HFFc6 (cell line): ENCODE measurements at regions not wholly inside any gene's neighbourhood (a gene's known extent, or its start where the extent isn't known, plus 50 kb on each side); places are given as distances from the start of the nearest gene placed in this dataset.
"Not testable (repeated sequence)": the region's sequence is repeated elsewhere in the genome, so short reads cannot be mapped to it uniquely, and the experiment has no call there.

Experiments used
- DNase-seq: peaks from one replicate; pipeline ENCODE4 v3.0.0-alpha.2; 2018
- H3K27ac Mint-ChIP-seq: 2 replicates; pipeline ENCODE4 v1.8.0; 2020; ENCODE audit warnings: mild to moderate bottlenecking, mixed read lengths
- H3K27me3 Mint-ChIP-seq: 2 replicates; pipeline ENCODE4 v1.8.0; 2021; ENCODE audit warnings: mild to moderate bottlenecking, moderate library complexity, mixed read lengths; ENCODE audit not compliant: insufficient read depth
- H3K36me3 Mint-ChIP-seq: 2 replicates; pipeline ENCODE4 v1.8.0; 2021; ENCODE audit warnings: low read depth, mixed read lengths
- H3K4me1 Mint-ChIP-seq: 2 replicates; pipeline ENCODE4 v1.8.0; 2020; ENCODE audit warnings: low read depth, mixed read lengths
- H3K4me3 Mint-ChIP-seq: 2 replicates; pipeline ENCODE4 v1.8.0; 2020; ENCODE audit warnings: mild to moderate bottlenecking, moderate library complexity, mixed read lengths
- H3K9me3 Mint-ChIP-seq: 2 replicates; pipeline ENCODE4 v1.8.0; 2020; ENCODE audit warnings: mild to moderate bottlenecking, mixed read lengths
- CTCF ChIP-seq: fragments of 200-600 bp; sonication (generic); IDR thresholded peaks from 2 replicates; pipeline ENCODE4 v1.5.0; 2021; ENCODE audit warnings: antibody characterized with exemption, mild to moderate bottlenecking

- Mint-ChIP-seq H3K36me3 (no peaks in the 10 kb centered on the region), H3K9me3 (peaks cover 9% of the 10 kb centered on the region; the same call in 1 of the 2 replicates), H3K4me3 (no peak overlapping the region), H3K4me1 (no peaks in the 10 kb centered on the region), H3K27me3 (no peaks in the 10 kb centered on the region), H3K27ac (no peak overlapping the region)
- no peak for DNase-seq
- TF ChIP-seq CTCF: no peak
Observed at GRCh38 chrX:94288972-94289371, 615.0 kb downstream of the FAM133A start.

GRCh38 chrX:94302446-94302845 is 628.4 kb downstream of the FAM133A start:
- Mint-ChIP-seq H3K27ac (no peak overlapping the region), H3K4me1 (no peaks in the 10 kb centered on the region)

GRCh38 chrX:94329182-94329581 is 655.2 kb downstream of the FAM133A start:
- Mint-ChIP-seq H3K27ac (no peak overlapping the region), H3K4me1 (no peaks in the 10 kb centered on the region), H3K27me3 (no peaks in the 10 kb centered on the region), H3K9me3 (no peaks in the 10 kb centered on the region), H3K36me3 (no peaks in the 10 kb centered on the region), H3K4me3 (no peak overlapping the region)
- no peak for TF ChIP-seq CTCF
- DNase-seq: no peak

More at GRCh38 chrX:94302446-94302845, 628.4 kb downstream of the FAM133A start:
- Mint-ChIP-seq H3K4me3 (no peak overlapping the region), H3K36me3 (no peaks in the 10 kb centered on the region), H3K27me3 (no peaks in the 10 kb centered on the region), H3K9me3 (peaks cover 6% of the 10 kb centered on the region; the same call in 1 of the 2 replicates)
- no peak for TF ChIP-seq CTCF
- no peak for DNase-seq

GRCh38 chrX:94341730-94342129 is 667.7 kb downstream of the FAM133A start:
- H3K36me3 Mint-ChIP-seq, H3K27ac Mint-ChIP-seq, H3K27me3 Mint-ChIP-seq, H3K9me3 Mint-ChIP-seq, DNase-seq, H3K4me1 Mint-ChIP-seq: not testable (repeated sequence)
- H3K4me3 Mint-ChIP-seq: peak overlapping the region; percentile 84; the same call in 1 of the 2 replicates

GRCh38 chrX:94361241-94361640 is 687.2 kb downstream of the FAM133A start:
- Mint-ChIP-seq H3K36me3 (no peaks in the 10 kb centered on the region), H3K27me3 (no peaks in the 10 kb centered on the region), H3K9me3 (0 out of 2 replicates have a peak, but pooled peaks cover 5% of the 10 kb centered on the region), H3K27ac (no peak overlapping the region), H3K4me3 (no peak overlapping the region), H3K4me1 (no peaks in the 10 kb centered on the region)
- no peak for DNase-seq
- no peak for TF ChIP-seq CTCF

GRCh38 chrX:94365736-94366135 is 691.7 kb downstream of the FAM133A start:
- Mint-ChIP-seq H3K36me3 (no peaks in the 10 kb centered on the region), H3K9me3 (peaks cover 5% of the 10 kb centered on the region; the same call in 1 of the 2 replicates), H3K27me3 (no peaks in the 10 kb centered on the region), H3K4me1 (no peaks in the 10 kb centered on the region), H3K4me3 (no peak overlapping the region), H3K27ac (no peak overlapping the region)
- no peak for DNase-seq
- no peak for TF ChIP-seq CTCF
